ENCODE measurements at regions not wholly inside any gene's neighbourhood (a gene's known extent, or its start where the extent isn't known, plus 50 kb on each side); places are given as distances from the start of the nearest gene placed in this dataset.

GRCh38 chr1:232899839-232900238 is 50.6 kb upstream of the NTPCR start:
- TF ChIP-seq, protein P1, sequence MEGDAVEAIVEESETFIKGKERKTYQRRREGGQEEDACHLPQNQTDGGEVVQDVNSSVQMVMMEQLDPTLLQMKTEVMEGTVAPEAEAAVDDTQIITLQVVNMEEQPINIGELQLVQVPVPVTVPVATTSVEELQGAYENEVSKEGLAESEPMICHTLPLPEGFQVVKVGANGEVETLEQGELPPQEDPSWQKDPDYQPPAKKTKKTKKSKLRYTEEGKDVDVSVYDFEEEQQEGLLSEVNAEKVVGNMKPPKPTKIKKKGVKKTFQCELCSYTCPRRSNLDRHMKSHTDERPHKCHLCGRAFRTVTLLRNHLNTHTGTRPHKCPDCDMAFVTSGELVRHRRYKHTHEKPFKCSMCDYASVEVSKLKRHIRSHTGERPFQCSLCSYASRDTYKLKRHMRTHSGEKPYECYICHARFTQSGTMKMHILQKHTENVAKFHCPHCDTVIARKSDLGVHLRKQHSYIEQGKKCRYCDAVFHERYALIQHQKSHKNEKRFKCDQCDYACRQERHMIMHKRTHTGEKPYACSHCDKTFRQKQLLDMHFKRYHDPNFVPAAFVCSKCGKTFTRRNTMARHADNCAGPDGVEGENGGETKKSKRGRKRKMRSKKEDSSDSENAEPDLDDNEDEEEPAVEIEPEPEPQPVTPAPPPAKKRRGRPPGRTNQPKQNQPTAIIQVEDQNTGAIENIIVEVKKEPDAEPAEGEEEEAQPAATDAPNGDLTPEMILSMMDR (IDR thresholded peaks at IDR 0.05), result no peak
- no peak for TF ChIP-seq POLR2A (IDR thresholded peaks at IDR 0.05)
